Type B pancreatic cell (in vitro differentiated cells): ENCODE measurements at regions not wholly inside any gene's neighbourhood (a gene's known extent, or its start where the extent isn't known, plus 50 kb on each side); places are given as distances from the start of the nearest gene placed in this dataset.

Experiments used
- DNase-seq: peaks from one replicate; pipeline ENCODE4 v3.0.0; 2021; ENCODE audit warnings: mixed read lengths; ENCODE audit not compliant: unreplicated experiment; ENCODE audit errors: extremely low spot score
- H3K27ac Mint-ChIP-seq: 2 replicates; pipeline ENCODE4 v1.8.0; 2021; ENCODE audit warnings: mild to moderate bottlenecking, mixed read lengths
- H3K27me3 Mint-ChIP-seq: 2 replicates; pipeline ENCODE4 v1.8.0; 2021; ENCODE audit warnings: mixed read lengths
- H3K36me3 Mint-ChIP-seq: 2 replicates; pipeline ENCODE4 v1.8.0; 2021; ENCODE audit warnings: mixed read lengths
- H3K4me1 Mint-ChIP-seq: one replicate; pipeline ENCODE4 v1.8.0; 2021; ENCODE audit warnings: mixed read lengths; ENCODE audit not compliant: unreplicated experiment
- H3K4me3 Mint-ChIP-seq: 2 replicates; pipeline ENCODE4 v1.8.0; 2021; ENCODE audit warnings: mild to moderate bottlenecking, mixed read lengths
- H3K9me3 Mint-ChIP-seq: 2 replicates; pipeline ENCODE4 v1.8.0; 2021; ENCODE audit warnings: mixed read lengths
- CTCF ChIP-seq: fragments of 200-600 bp; sonication (generic); conservative IDR thresholded peaks from 2 replicates; pipeline ENCODE4 v1.5.0; 2021; ENCODE audit warnings: antibody characterized with exemption, mild to moderate bottlenecking

GRCh38 chr4:44806071-44806470 is 79.7 kb upstream of the GNPDA2 start:
- no peak for DNase-seq
- Mint-ChIP-seq H3K27ac (no peak overlapping the region), H3K4me1 (no peaks in the 10 kb centered on the region), H3K27me3 (no peaks in the 10 kb centered on the region), H3K36me3 (no peaks in the 10 kb centered on the region), H3K4me3 (no peak overlapping the region), H3K9me3 (no peaks in the 10 kb centered on the region)
- TF ChIP-seq CTCF: no peak

GRCh38 chr4:44804301-44804700 is 77.9 kb upstream of the GNPDA2 start:
- Mint-ChIP-seq H3K4me3 (no peak overlapping the region), H3K27me3 (no peaks in the 10 kb centered on the region), H3K4me1 (no peaks in the 10 kb centered on the region), H3K36me3 (no peaks in the 10 kb centered on the region), H3K9me3 (no peaks in the 10 kb centered on the region), H3K27ac (no peak overlapping the region)
- TF ChIP-seq CTCF: no peak
- no peak for DNase-seq

- DNase-seq: no peak
- Mint-ChIP-seq H3K4me1 (no peaks in the 10 kb centered on the region), H3K36me3 (no peaks in the 10 kb centered on the region), H3K27me3 (no peaks in the 10 kb centered on the region), H3K9me3 (no peaks in the 10 kb centered on the region), H3K27ac (no peak overlapping the region), H3K4me3 (no peak overlapping the region)
- no peak for TF ChIP-seq CTCF
Observed at GRCh38 chr4:44801384-44801783, 75.0 kb upstream of the GNPDA2 start.

- Mint-ChIP-seq H3K27me3 (no peaks in the 10 kb centered on the region), H3K4me1 (no peaks in the 10 kb centered on the region), H3K9me3 (no peaks in the 10 kb centered on the region), H3K27ac (no peak overlapping the region), H3K4me3 (no peak overlapping the region), H3K36me3 (no peaks in the 10 kb centered on the region)
- no peak for TF ChIP-seq CTCF
- no peak for DNase-seq
Observed at GRCh38 chr4:44791831-44792230, 65.5 kb upstream of the GNPDA2 start.

- DNase-seq: no peak
- no peak overlapping the region for H3K4me3 Mint-ChIP-seq
- no peaks in the 10 kb centered on the region for H3K4me1 Mint-ChIP-seq
- peaks cover 4% of the 10 kb centered on the region for H3K9me3 Mint-ChIP-seq
- H3K36me3 Mint-ChIP-seq: no peaks in the 10 kb centered on the region
- no peaks in the 10 kb centered on the region for H3K27me3 Mint-ChIP-seq
- TF ChIP-seq CTCF: no peak
- H3K27ac Mint-ChIP-seq: no peak overlapping the region
Observed at GRCh38 chr4:44777115-44777514, 50.8 kb upstream of the GNPDA2 start.
